Kidney epithelial cell (primary cell): ENCODE measurements at regions not wholly inside any gene's neighbourhood (a gene's known extent, or its start where the extent isn't known, plus 50 kb on each side); places are given as distances from the start of the nearest gene placed in this dataset.

ENCODE experiments used
- DNase-seq: peaks from one replicate; pipeline ENCODE4 v3.0.0-alpha.2; 2010; ENCODE audit warnings: low read depth
- H3K27me3 ChIP-seq: 2 replicates; pipeline ENCODE4 v1.6.0; 2011; ENCODE audit warnings: low read length; ENCODE audit not compliant: control insufficient read depth, insufficient read depth
- H3K36me3 ChIP-seq: 2 replicates; pipeline ENCODE4 v1.5.1; 2011; ENCODE audit warnings: low read length; ENCODE audit not compliant: control insufficient read depth, insufficient read depth
- H3K4me3 ChIP-seq: 2 replicates; pipeline ENCODE4 v1.5.1; 2011; ENCODE audit warnings: low read depth, mild to moderate bottlenecking, control low read depth, low read length
- CTCF ChIP-seq: IDR thresholded peaks from 2 replicates; pipeline ENCODE4 v1.5.1; 2011; ENCODE audit warnings: mild to moderate bottlenecking, moderate library complexity, low read length, control low read depth, inconsistent platforms; ENCODE audit not compliant: insufficient read depth, poor library complexity, severe bottlenecking

- Histone ChIP-seq H3K36me3 (no peaks in the 10 kb centered on the region), H3K27me3 (no peaks in the 10 kb centered on the region), H3K4me3 (no peak overlapping the region)
- no peak for TF ChIP-seq CTCF
- DNase-seq = no peak
Measured at GRCh38 chr20:41939659-41940058, 321.5 kb upstream of the CHD6 start.

- Histone ChIP-seq H3K4me3 (no peak overlapping the region), H3K27me3 (no peaks in the 10 kb centered on the region), H3K36me3 (no peaks in the 10 kb centered on the region)
- no peak for TF ChIP-seq CTCF
- no peak for DNase-seq
Measured at GRCh38 chr20:41938353-41938752, 320.2 kb upstream of the CHD6 start.

GRCh38 chr20:41935259-41935791 is 317.1 kb upstream of the CHD6 start:
- TF ChIP-seq CTCF = no peak
- DNase-seq = no peak
- Histone ChIP-seq H3K36me3 (no peaks in the 10 kb centered on the region), H3K4me3 (no peak overlapping the region), H3K27me3 (no peaks in the 10 kb centered on the region)

- no peaks in the 10 kb centered on the region for H3K27me3 ChIP-seq
- no peak overlapping the region for H3K4me3 ChIP-seq
- no peak for DNase-seq
- H3K36me3 ChIP-seq = no peaks in the 10 kb centered on the region
- TF ChIP-seq CTCF = no peak
Measured at GRCh38 chr20:41932431-41932830, 314.3 kb upstream of the CHD6 start.

GRCh38 chr20:41927655-41928054 is 309.5 kb upstream of the CHD6 start:
- H3K4me3 ChIP-seq = no peak overlapping the region
- H3K36me3 ChIP-seq = no peaks in the 10 kb centered on the region
- TF ChIP-seq CTCF = no peak
- DNase-seq = no peak
- no peaks in the 10 kb centered on the region for H3K27me3 ChIP-seq

GRCh38 chr20:41927189-41927588 is 309.0 kb upstream of the CHD6 start:
- no peak for DNase-seq
- H3K27me3 ChIP-seq = no peaks in the 10 kb centered on the region
- no peak for TF ChIP-seq CTCF

More at GRCh38 chr20:41927189-41927588, 309.0 kb upstream of the CHD6 start:
- no peaks in the 10 kb centered on the region for H3K36me3 ChIP-seq
- H3K4me3 ChIP-seq = no peak overlapping the region
